ENCODE measurements at regions not wholly inside any gene's neighbourhood (a gene's known extent, or its start where the extent isn't known, plus 50 kb on each side); places are given as distances from the start of the nearest gene placed in this dataset.

DNA sequence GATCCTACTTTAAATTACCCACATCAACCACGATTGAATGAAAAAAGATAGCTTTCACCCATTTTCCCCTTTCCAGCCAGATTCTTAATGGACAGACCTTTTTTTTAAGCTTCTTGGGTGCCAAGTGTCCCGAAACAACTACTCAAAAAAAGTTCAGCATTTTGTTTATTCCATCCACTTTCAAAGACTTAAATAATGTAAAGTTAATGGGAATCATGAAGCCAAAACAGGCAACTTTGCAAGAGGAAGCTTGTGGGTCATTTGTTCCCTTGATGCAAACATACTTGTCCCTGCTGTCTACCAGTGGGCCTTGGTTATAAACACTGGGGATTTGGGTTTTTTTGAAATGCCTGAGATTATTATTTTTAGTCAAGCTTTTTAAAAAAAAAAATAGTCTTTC is 414.0 kb upstream of the PSMD7 start:
- Histone ChIP-seq H3F3A (ENCODE audit: insufficient read depth, low read length) (no peaks in the 10 kb centered on the region), H3K4me3 (ENCODE audit: low read depth, low read length, poor library complexity, severe bottlenecking) (no peak overlapping the region), H2AFZ (ENCODE audit: low read length) (no peak overlapping the region), H3K4me1 (ENCODE audit: insufficient read depth, low read length, severe bottlenecking) (no peaks in the 10 kb centered on the region), H3K36me3 (ENCODE audit: insufficient read depth, low read length) (no peaks in the 10 kb centered on the region), H3K4me2 (ENCODE audit: low read length) (no peak overlapping the region), H3K27ac (ENCODE audit: low read depth, low read length, poor library complexity, severe bottlenecking) (no peak overlapping the region), H3K9me3 (ENCODE audit: low read length) (no peaks in the 10 kb centered on the region), H3K9me2 (ENCODE audit: low read depth, low read length) (no peaks in the 10 kb centered on the region), H4K20me1 (ENCODE audit: insufficient read depth, low read length) (no peaks in the 10 kb centered on the region), H3K79me2 (ENCODE audit: insufficient read depth, low read length) (no peaks in the 10 kb centered on the region), H3K9ac (ENCODE audit: low read length) (no peak overlapping the region), H3K27me3 (ENCODE audit: insufficient read depth, low read length) (no peaks in the 10 kb centered on the region)
- TF ChIP-seq EZH2 (IDR thresholded peaks at IDR 0.05; ENCODE audit: borderline replicate concordance, low read length), result no peak
- TF ChIP-seq, protein P1, sequence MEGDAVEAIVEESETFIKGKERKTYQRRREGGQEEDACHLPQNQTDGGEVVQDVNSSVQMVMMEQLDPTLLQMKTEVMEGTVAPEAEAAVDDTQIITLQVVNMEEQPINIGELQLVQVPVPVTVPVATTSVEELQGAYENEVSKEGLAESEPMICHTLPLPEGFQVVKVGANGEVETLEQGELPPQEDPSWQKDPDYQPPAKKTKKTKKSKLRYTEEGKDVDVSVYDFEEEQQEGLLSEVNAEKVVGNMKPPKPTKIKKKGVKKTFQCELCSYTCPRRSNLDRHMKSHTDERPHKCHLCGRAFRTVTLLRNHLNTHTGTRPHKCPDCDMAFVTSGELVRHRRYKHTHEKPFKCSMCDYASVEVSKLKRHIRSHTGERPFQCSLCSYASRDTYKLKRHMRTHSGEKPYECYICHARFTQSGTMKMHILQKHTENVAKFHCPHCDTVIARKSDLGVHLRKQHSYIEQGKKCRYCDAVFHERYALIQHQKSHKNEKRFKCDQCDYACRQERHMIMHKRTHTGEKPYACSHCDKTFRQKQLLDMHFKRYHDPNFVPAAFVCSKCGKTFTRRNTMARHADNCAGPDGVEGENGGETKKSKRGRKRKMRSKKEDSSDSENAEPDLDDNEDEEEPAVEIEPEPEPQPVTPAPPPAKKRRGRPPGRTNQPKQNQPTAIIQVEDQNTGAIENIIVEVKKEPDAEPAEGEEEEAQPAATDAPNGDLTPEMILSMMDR (IDR thresholded peaks at IDR 0.05; ENCODE audit: low read length), result no peak

DNA sequence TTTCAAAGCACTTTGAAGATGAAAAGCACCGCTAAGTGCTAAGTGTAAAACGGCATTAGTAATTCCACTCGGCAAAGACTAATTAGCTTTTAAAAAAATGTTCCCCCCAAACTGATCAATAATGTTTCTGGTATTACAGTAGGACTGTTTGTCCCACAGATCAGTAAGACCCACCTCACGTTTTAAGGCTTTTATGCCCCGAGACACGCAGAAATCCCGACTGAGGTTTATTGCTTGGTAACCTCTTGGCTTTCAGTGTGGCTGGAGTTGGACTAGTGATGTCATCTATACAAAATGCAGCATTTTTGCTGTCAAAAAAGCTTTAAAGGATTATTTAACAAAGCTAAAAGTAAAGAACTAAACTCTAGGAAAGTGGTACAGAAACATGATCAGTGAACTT is 414.6 kb upstream of the PSMD7 start:
- Histone ChIP-seq H3K4me2 (ENCODE audit: low read length) (no peak overlapping the region), H3F3A (ENCODE audit: insufficient read depth, low read length) (no peaks in the 10 kb centered on the region), H3K9ac (ENCODE audit: low read length) (no peak overlapping the region), H3K4me3 (ENCODE audit: low read depth, low read length, poor library complexity, severe bottlenecking) (no peak overlapping the region), H3K27me3 (ENCODE audit: insufficient read depth, low read length) (no peaks in the 10 kb centered on the region), H4K20me1 (ENCODE audit: insufficient read depth, low read length) (no peaks in the 10 kb centered on the region), H3K9me3 (ENCODE audit: low read length) (no peaks in the 10 kb centered on the region), H3K9me2 (ENCODE audit: low read depth, low read length) (no peaks in the 10 kb centered on the region), H3K4me1 (ENCODE audit: insufficient read depth, low read length, severe bottlenecking) (no peaks in the 10 kb centered on the region), H2AFZ (ENCODE audit: low read length) (no peak overlapping the region), H3K36me3 (ENCODE audit: insufficient read depth, low read length) (no peaks in the 10 kb centered on the region), H3K27ac (ENCODE audit: low read depth, low read length, poor library complexity, severe bottlenecking) (no peak overlapping the region), H3K79me2 (ENCODE audit: insufficient read depth, low read length) (no peaks in the 10 kb centered on the region)
- TF ChIP-seq EZH2 (IDR thresholded peaks at IDR 0.05; ENCODE audit: borderline replicate concordance, low read length), result no peak
- TF ChIP-seq, protein P1 (IDR thresholded peaks at IDR 0.05; ENCODE audit: low read length), result no peak

DNA sequence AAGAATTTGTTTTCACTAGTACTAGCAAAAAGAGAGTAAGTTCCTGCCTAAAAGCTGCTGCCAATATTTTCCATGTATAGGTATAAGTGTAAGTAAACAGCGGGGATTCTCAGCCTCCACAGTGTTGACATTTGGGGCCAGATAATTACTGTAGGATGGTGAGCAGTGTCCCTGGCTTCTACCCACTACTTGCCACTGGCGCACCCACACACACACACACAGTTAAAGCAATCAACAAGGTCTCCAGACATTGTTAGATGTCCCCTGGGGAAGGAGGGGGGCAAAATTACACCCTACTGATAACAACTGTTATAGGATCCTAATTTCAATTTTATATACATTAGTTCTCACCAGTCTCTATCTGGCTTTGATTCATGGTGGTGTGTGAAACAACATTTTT is 417.0 kb upstream of the PSMD7 start:
- Histone ChIP-seq H3K9me2 (ENCODE audit: low read depth, low read length) (no peaks in the 10 kb centered on the region), H3K9me3 (ENCODE audit: low read length) (no peaks in the 10 kb centered on the region), H3K27me3 (ENCODE audit: insufficient read depth, low read length) (no peaks in the 10 kb centered on the region), H3K79me2 (ENCODE audit: insufficient read depth, low read length) (no peaks in the 10 kb centered on the region), H2AFZ (ENCODE audit: low read length) (no peak overlapping the region), H4K20me1 (ENCODE audit: insufficient read depth, low read length) (no peaks in the 10 kb centered on the region), H3K4me2 (ENCODE audit: low read length) (no peak overlapping the region), H3K27ac (ENCODE audit: low read depth, low read length, poor library complexity, severe bottlenecking) (no peak overlapping the region), H3K4me1 (ENCODE audit: insufficient read depth, low read length, severe bottlenecking) (no peaks in the 10 kb centered on the region), H3K9ac (ENCODE audit: low read length) (no peak overlapping the region), H3F3A (ENCODE audit: insufficient read depth, low read length) (no peaks in the 10 kb centered on the region), H3K4me3 (ENCODE audit: low read depth, low read length, poor library complexity, severe bottlenecking) (no peak overlapping the region), H3K36me3 (ENCODE audit: insufficient read depth, low read length) (no peaks in the 10 kb centered on the region)
- TF ChIP-seq, protein P1 (IDR thresholded peaks at IDR 0.05; ENCODE audit: low read length), result no peak
- no peak for TF ChIP-seq EZH2 (IDR thresholded peaks at IDR 0.05; ENCODE audit: borderline replicate concordance, low read length)
